ENCODE measurements at regions not wholly inside any gene's neighbourhood (a gene's known extent, or its start where the extent isn't known, plus 50 kb on each side); places are given as distances from the start of the nearest gene placed in this dataset.

DNA sequence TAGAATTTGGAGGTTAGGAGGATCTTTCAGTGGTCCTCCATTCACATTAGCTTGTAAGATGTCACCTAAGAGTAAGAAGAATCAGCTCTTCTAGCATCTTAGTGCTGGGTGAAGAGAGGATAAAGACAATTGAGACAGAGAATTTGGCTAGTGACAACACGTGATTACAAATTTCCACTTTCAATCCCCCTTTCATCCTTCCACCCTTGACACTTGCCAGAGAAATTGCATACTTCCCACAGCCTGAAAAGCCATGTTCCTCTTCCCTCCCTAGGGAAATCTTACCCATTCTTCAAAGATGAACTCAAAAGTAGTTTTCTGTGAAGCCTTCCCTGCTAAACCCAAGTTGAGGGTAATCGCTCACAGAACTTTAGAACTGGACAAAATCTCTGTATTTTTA lies 282.6 kb upstream of the PTGER4 start:
- CTCF ChIA-PET = no interaction called here
- H3K4me2 ChIP-seq = no peak overlapping the region
- no peaks in the 10 kb centered on the region for H3K9me3 ChIP-seq
- H3K27ac ChIP-seq = no peak overlapping the region
- peaks cover 10% of the 10 kb centered on the region; the same call in 2 of the 3 replicates for H3K4me1 ChIP-seq
- WGBS (ENCODE audit: missing lambda C conversion rate) = 66% methylated on average over 2 of the region's 2 CpGs
- no peak for DNase-seq (ENCODE audit: low read depth in 1 of 2, low spot score in 1 of 2)
- TF ChIP-seq, protein P1, sequence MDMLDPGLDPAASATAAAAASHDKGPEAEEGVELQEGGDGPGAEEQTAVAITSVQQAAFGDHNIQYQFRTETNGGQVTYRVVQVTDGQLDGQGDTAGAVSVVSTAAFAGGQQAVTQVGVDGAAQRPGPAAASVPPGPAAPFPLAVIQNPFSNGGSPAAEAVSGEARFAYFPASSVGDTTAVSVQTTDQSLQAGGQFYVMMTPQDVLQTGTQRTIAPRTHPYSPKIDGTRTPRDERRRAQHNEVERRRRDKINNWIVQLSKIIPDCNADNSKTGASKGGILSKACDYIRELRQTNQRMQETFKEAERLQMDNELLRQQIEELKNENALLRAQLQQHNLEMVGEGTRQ (IDR thresholded peaks at IDR 0.05) = no peak
- no peak for TF ChIP-seq JUN (IDR thresholded peaks at IDR 0.05)
- TF ChIP-seq GATA3 (IDR thresholded peaks at IDR 0.05; ENCODE audit: borderline replicate concordance) = no peak
- TF ChIP-seq ZNF302 (CRISPR knock-in tag; IDR thresholded peaks at IDR 0.05) = no peak
- no peak overlapping the region for H3K4me3 ChIP-seq
- no peak for FAIRE-seq
- ATAC-seq = no peak
- POLR2A ChIA-PET = no interaction called here

DNA sequence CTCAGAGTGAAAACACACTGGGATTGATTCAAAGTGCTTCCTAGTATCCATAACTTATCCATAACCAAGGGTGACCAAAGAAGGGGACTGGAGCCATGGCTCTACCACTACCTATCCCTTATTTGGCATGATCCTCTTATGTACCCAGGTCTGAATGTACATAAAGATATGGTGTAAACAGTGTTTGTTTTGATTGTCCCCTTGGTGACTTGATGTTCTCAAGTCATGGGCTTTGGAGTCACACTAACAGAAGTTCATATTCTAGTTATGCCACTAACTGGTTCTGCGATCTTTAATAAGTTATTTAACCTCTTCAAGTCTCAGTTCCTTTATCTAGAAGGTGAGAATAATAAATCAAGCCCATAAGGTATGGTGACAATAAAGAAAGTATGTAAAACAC lies 283.4 kb upstream of the PTGER4 start:
- no peak overlapping the region for H3K4me3 ChIP-seq
- no peaks in the 10 kb centered on the region for H3K9me3 ChIP-seq
- FAIRE-seq = no peak
- ATAC-seq = no peak
- peaks cover 3% of the 10 kb centered on the region; the same call in 2 of the 3 replicates for H3K4me1 ChIP-seq
- DNase-seq (ENCODE audit: low read depth in 1 of 2, low spot score in 1 of 2) = no peak
- WGBS (ENCODE audit: missing lambda C conversion rate) = 53% methylated on average over 1 of the region's 1 CpG
- H3K4me2 ChIP-seq = no peak overlapping the region
- POLR2A ChIA-PET = no interaction called here
- CTCF ChIA-PET = no interaction called here
- H3K27ac ChIP-seq = no peak overlapping the region
- TF ChIP-seq, protein P2, sequence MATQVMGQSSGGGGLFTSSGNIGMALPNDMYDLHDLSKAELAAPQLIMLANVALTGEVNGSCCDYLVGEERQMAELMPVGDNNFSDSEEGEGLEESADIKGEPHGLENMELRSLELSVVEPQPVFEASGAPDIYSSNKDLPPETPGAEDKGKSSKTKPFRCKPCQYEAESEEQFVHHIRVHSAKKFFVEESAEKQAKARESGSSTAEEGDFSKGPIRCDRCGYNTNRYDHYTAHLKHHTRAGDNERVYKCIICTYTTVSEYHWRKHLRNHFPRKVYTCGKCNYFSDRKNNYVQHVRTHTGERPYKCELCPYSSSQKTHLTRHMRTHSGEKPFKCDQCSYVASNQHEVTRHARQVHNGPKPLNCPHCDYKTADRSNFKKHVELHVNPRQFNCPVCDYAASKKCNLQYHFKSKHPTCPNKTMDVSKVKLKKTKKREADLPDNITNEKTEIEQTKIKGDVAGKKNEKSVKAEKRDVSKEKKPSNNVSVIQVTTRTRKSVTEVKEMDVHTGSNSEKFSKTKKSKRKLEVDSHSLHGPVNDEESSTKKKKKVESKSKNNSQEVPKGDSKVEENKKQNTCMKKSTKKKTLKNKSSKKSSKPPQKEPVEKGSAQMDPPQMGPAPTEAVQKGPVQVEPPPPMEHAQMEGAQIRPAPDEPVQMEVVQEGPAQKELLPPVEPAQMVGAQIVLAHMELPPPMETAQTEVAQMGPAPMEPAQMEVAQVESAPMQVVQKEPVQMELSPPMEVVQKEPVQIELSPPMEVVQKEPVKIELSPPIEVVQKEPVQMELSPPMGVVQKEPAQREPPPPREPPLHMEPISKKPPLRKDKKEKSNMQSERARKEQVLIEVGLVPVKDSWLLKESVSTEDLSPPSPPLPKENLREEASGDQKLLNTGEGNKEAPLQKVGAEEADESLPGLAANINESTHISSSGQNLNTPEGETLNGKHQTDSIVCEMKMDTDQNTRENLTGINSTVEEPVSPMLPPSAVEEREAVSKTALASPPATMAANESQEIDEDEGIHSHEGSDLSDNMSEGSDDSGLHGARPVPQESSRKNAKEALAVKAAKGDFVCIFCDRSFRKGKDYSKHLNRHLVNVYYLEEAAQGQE (IDR thresholded peaks at IDR 0.05) = no peak
- TF ChIP-seq CHD4 (IDR thresholded peaks at IDR 0.05; ENCODE audit: borderline replicate concordance) = no peak

DNA sequence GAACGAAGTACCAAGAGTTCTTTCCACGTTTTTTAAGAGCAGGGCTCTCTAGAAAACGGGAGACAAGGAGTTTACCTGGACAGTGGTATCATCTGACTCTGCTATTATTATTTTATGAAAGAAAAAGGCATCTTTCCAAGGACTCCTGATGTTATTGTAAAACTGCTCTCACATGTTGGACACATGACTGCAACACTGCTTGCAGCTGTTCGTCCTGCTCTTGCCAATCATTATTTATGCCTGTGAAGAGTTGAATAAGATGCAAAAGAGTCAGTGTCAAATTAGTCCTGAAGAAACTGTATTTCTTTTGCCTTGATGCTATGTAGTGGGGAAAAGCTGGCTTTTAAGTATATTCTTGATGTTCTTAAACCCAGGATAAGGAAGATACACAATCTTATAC lies 284.5 kb upstream of the PTGER4 start:
- H3K27ac ChIP-seq = no peak overlapping the region
- no peak for DNase-seq (ENCODE audit: low read depth in 1 of 2, low spot score in 1 of 2)
- H3K9me3 ChIP-seq = no peaks in the 10 kb centered on the region
- no peak overlapping the region for H3K4me2 ChIP-seq
- no peak overlapping the region for H3K4me3 ChIP-seq
- CTCF ChIA-PET = no interaction called here
- FAIRE-seq = no peak
- no peak for ATAC-seq
- no peak for TF ChIP-seq TP53 (CRISPR knock-in tag; IDR thresholded peaks at IDR 0.05)
- no peak for TF ChIP-seq RFX5 (IDR thresholded peaks at IDR 0.05)
- no peak for TF ChIP-seq MYC (IDR thresholded peaks at IDR 0.05; ENCODE audit: borderline replicate concordance, low read length)
- TF ChIP-seq RARB (CRISPR knock-in tag; IDR thresholded peaks at IDR 0.05) = no peak
- no peak for TF ChIP-seq HDAC2 (IDR thresholded peaks at IDR 0.05)
- no peak for TF ChIP-seq ZFP36 (IDR thresholded peaks at IDR 0.05; ENCODE audit: borderline replicate concordance, partially characterized antibody)
- TF ChIP-seq, protein P3, sequence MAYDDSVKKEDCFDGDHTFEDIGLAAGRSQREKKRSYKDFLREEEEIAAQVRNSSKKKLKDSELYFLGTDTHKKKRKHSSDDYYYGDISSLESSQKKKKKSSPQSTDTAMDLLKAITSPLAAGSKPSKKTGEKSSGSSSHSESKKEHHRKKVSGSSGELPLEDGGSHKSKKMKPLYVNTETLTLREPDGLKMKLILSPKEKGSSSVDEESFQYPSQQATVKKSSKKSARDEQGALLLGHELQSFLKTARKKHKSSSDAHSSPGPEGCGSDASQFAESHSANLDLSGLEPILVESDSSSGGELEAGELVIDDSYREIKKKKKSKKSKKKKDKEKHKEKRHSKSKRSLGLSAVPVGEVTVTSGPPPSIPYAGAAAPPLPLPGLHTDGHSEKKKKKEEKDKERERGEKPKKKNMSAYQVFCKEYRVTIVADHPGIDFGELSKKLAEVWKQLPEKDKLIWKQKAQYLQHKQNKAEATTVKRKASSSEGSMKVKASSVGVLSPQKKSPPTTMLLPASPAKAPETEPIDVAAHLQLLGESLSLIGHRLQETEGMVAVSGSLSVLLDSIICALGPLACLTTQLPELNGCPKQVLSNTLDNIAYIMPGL (CRISPR knock-in tag; IDR thresholded peaks at IDR 0.05; ENCODE audit: borderline replicate concordance) = no peak
- TF ChIP-seq FOSB (CRISPR knock-in tag; IDR thresholded peaks at IDR 0.05) = no peak
- TF ChIP-seq HOXB13 (CRISPR knock-in tag; IDR thresholded peaks at IDR 0.05; ENCODE audit: low read depth) = no peak
- TF ChIP-seq NFE2L2 (conservative IDR thresholded peaks at IDR 0.05; ENCODE audit: low read length) = no peak
- no peak for TF ChIP-seq SMC3 (IDR thresholded peaks at IDR 0.05)
- TF ChIP-seq CBX8 (IDR thresholded peaks at IDR 0.05) = no peak
- TF ChIP-seq FOXS1 (CRISPR knock-in tag; IDR thresholded peaks at IDR 0.05) = no peak
- no peak for TF ChIP-seq CBX2 (IDR thresholded peaks at IDR 0.05; ENCODE audit: borderline replicate concordance, low read depth)
- no peak for TF ChIP-seq RNF2 (IDR thresholded peaks at IDR 0.05; ENCODE audit: borderline replicate concordance, low read depth)
- TF ChIP-seq NR3C1 (IDR thresholded peaks at IDR 0.05) = no peak
- POLR2A ChIA-PET = no interaction called here
- WGBS (ENCODE audit: missing lambda C conversion rate) = 34% methylated on average over 4 of the region's 4 CpGs
- H3K4me1 ChIP-seq = no peaks in the 10 kb centered on the region
